GM12801 (cell line): ENCODE measurements at regions not wholly inside any gene's neighbourhood (a gene's known extent, or its start where the extent isn't known, plus 50 kb on each side); places are given as distances from the start of the nearest gene placed in this dataset.

Experiments
- CTCF ChIP-seq: IDR thresholded peaks from one replicate; pipeline ENCODE4 v1.5.1; 2011; ENCODE audit warnings: control low read depth; ENCODE audit not compliant: insufficient read length; ENCODE audit errors: extremely low read depth

DNA sequence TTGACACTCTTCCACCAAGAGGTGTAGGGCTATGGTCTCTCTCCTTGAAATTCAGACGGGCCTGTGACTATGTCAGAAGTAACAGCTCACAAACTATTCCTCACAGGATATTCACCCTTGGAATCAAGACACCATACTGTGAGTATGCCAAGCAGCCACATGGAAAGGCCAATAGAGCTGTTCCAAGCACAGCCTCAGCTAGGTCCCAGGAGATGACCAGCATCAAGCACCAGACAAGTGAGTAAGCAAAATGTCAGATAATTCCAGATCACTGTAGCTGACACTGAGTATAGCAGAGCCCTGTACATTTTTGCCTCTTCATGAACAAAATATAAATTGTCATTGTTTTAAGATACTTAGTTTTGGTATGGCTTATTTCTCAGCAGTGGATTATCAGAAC, 88.1 kb upstream of the KCND2 start:
- no peak for TF ChIP-seq CTCF

- TF ChIP-seq CTCF = no peak
Observed at GRCh38 chr7:120185940-120186682, 86.9 kb upstream of the KCND2 start.

DNA sequence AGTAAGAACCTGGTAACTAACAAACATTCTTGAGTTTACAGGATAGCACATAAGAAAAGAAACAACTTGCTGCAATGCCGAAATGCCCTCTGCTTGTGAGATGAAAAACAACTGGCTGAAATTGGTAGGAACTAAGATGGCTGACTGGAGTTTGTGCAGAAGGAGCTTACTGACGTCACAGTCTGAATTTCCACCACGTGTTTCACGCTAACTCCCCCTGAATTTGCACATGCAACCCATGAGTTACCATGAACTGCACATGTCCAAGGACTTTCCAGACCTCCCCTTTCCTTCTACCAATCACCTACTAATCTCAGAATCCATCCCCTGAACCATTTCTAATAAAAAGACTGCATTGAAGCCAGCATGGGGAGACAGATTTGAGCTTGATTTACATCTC, 86.3 kb upstream of the KCND2 start:
- TF ChIP-seq CTCF = no peak

DNA sequence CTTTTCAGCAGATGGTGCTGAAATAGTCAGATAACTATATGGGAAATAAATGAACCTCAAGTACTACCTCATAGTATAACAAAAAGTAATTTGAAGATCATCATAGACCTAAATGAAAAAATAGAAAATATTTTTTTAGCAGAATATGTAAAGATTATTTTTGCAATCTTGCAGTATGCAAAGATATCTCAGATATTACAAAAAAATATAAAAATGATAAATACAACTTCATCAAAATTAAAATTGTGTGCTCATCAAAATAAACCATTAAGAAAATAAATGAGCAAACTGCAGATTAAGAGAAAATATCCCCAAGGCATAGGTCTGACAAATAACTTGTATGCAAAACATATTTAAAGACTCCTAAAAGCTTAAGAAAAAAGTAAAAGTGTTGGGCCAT, 83.4 kb upstream of the KCND2 start:
- TF ChIP-seq CTCF = no peak

DNA sequence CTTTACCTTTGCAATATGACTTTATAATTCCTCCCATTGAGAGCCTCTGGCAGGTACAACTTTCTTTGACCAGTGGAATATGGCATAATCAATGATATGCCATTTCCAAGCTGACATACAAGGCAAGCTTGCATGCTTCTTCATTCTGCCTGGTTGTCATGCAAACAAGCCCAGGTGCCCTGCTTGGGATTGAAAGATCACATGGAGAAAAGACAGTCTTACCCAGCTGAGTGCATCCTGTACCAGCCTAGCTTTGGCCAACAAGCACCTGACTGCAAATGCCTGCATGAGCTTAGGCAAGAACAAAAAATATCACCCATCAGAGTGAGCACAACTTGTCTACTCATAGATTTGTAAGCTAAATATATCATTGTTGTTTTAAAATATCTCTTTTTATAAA, 82.9 kb upstream of the KCND2 start:
- TF ChIP-seq CTCF = no peak

DNA sequence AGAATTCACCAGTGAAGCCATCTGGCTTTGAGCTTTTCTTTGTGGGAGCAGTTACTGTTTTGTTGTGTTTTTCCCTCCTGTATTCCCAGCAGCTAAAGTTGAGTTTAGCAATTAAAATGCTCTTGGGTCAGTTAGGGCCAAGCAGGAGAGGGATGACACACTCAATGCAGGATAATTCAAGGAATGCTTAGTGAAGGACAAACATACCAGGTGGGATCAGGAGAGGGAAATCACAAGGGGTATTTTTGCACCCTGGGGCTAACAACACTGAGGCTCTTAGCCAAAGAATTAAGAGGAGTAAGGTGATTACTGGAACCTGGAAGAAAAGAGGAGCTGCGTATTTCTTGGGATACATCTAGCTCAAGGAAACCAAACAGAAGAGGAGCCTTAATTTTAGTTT, 82.4 kb upstream of the KCND2 start:
- TF ChIP-seq CTCF = no peak

- TF ChIP-seq CTCF = no peak
Observed at GRCh38 chr7:120201290-120201689, 71.7 kb upstream of the KCND2 start.

DNA sequence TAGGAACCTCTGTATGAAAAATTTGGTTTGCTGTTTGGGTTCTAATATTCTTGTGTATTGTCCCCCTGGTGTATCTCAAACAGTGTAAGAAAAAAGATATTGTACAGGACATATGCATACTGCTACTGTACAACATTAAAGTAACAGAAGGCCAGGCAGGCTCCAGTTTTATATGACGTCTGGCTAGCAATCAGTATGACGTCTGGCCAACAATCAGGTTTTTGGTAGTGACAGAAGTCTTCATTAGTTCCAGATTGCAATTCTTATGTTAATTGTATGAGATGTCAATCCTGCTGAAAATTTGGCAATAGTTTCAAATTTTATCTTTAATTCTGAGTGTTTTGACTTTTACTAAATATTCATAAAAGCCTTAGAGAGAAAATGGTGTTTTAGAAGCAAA, 67.9 kb upstream of the KCND2 start:
- TF ChIP-seq CTCF = no peak
